Left hindlimb (tissue), 1 donor: ENCODE measurements at regions not wholly inside any gene's neighbourhood (a gene's known extent, or its start where the extent isn't known, plus 50 kb on each side); places are given as distances from the start of the nearest gene placed in this dataset.

Experiments
- DNase-seq: peaks from one replicate; pipeline ENCODE4 v3.0.0-alpha.2; 2018

DNA sequence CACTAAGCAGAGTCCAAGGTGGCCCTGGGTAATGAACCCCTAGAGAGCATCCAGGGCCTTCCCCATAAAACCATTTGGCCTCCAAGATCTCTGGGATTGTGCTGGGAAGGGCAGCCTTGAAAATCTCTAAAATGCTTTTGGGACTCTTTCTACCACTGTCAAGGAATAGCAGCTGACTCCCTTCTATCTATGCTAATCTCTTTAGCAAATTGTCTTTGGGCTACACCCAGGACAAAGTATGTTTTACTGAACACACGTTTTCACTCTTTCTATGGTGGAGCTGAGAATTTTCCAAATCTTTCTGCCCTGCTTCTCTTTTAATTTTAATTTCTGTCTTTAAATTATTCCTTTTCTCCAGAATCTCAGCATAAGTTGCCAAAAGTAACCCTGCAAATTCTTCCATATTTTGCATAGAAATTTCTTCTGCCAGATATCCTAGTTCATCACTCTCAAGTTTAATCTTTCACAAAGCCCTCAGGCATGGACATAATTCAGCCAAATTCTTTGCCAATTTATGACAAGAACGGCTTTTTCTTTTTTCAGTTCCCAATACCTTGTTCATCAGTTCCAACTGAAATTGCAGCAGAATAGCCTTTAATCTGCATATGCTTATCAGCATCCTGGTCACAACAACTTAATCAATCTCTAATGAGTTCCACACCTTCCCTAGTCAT, 687.0 kb upstream of the ADGRL4 start:
- DNase-seq = no peak

DNA sequence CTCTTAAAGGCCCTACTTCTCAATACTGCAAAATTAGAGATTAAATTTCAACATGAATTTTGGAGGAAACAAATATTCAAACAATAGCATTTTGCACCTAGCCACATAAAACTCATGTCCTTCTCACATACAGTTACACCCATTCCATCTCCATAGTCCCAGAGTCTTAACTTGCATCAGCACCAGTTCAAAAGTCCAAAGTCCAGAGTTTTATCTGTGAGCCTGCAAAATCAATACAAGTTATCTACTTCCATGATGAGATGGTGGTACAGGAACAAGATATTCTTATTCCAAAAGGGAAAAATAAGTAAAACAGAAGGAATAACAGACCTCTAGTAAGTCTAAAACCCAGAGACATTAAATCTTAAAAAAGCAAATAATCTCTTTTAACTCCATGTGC, 686.0 kb upstream of the ADGRL4 start:
- no peak for DNase-seq

DNA sequence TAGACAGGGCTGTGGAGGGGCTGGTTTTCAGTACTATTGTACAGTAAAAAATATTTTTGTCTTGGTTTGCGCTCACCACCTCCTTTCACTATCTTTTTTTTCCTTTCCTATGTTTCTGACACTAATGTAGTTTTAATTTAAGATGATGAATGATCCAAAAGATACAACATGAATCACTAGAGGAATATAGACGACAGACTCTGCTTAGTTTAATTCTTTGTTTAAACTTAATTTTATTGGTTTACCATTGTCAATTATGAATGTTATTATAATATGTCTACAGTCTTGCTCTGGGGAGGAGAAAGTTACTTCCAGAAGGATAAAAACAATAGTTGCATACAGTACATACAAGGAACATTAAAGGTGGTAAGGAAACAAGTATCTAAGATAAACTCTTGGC, 682.4 kb upstream of the ADGRL4 start:
- DNase-seq = no peak

GRCh38 chr1:79683420-79683819, 676.9 kb upstream of the ADGRL4 start:
- no peak for DNase-seq

- no peak for DNase-seq
These were observed 675.9 kb upstream of the ADGRL4 start for GRCh38 chr1:79682478-79682877.

GRCh38 chr1:79681382-79681781, 674.9 kb upstream of the ADGRL4 start:
- no peak for DNase-seq

DNA sequence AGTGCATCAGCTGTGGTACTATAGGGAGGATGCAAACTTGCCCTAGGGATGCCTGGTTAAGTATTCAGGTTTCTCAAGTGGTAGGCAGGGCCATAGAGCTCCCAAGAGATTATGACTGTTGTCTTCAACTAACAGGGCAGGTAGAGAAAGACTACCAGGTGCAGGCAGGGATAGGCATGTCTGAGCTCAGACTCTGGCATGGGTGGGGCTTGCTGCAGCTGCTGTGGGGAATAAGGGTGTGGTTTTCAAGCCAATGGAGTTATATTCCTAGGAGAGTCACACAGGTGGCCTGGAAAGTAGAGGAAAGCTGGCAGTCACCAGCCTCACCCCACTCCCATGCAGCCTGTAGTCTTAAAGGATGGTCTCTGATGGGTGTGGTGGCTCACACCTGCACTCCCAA, 673.4 kb upstream of the ADGRL4 start:
- no peak for DNase-seq

GRCh38 chr1:79667848-79668696, 661.5 kb upstream of the ADGRL4 start:
- no peak for DNase-seq

GRCh38 chr1:79667166-79667565, 660.6 kb upstream of the ADGRL4 start:
- DNase-seq = no peak

- DNase-seq = no peak
These were observed 657.4 kb upstream of the ADGRL4 start for GRCh38 chr1:79663916-79664315.

GRCh38 chr1:79662596-79662995, 656.1 kb upstream of the ADGRL4 start:
- no peak for DNase-seq

- no peak for DNase-seq
These were observed 653.6 kb upstream of the ADGRL4 start for GRCh38 chr1:79660129-79660528.

- DNase-seq = no peak
These were observed 651.6 kb upstream of the ADGRL4 start for GRCh38 chr1:79657951-79658658.

DNA sequence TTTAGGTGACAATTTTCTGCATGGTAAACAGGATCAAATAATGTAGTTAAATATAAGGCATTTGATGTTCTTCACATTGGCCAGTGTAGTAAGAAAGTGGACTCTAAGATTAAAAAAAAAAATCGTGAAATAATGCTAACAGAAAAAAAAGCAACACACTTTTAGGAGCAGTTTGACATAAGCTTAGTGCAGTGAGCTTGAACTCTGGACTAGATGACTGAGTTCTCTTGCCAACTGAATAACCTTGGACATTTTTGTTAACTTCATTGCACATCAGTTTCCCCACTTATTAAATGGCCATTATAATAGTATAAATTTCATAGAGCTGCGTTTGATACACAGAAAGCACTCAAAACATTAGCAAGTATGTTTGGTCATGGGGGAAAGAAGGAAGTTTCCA, 649.3 kb upstream of the ADGRL4 start:
- DNase-seq = no peak

DNA sequence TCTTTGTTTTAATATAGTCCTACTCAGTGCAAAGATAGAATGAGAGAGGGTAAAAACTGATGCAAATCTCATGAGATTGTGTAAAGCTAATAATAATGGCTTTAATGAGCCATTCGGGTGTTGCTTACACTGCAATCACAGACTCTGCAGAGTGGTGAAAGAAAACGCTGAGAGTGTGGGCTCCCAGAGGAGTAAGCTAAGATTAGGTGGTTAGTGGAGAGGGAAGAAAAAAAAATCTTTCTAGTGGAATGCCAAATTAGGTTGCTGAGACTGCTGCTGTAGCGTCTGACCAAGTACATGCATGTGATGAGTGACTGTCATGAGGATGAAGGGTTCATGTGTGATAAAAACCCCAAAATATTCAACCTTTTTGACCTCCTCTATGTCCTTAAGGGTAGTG, 645.9 kb upstream of the ADGRL4 start:
- no peak for DNase-seq

GRCh38 chr1:79648126-79648525, 641.6 kb upstream of the ADGRL4 start:
- no peak for DNase-seq

DNA sequence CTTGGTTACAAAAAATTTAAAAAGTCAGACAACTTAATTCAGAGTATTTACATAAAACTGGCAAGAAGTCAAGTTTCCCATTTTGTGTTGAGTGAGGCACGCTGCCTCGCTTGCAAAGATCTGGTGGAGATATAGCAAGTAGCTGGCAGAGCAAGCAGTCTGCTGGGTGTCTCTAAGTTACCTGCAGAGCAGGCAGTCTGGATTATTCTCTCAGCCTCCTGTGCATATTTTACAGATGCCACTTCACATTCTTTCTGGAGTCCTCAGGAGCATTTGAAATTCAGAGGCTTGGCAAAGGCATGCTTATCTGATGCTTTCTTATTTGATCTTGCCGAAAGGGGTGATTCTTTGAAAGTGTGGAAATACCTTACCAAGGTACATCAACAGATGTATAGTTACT, 640.4 kb upstream of the ADGRL4 start:
- no peak for DNase-seq

- no peak for DNase-seq
These were observed 631.9 kb upstream of the ADGRL4 start for GRCh38 chr1:79638382-79638781.

DNA sequence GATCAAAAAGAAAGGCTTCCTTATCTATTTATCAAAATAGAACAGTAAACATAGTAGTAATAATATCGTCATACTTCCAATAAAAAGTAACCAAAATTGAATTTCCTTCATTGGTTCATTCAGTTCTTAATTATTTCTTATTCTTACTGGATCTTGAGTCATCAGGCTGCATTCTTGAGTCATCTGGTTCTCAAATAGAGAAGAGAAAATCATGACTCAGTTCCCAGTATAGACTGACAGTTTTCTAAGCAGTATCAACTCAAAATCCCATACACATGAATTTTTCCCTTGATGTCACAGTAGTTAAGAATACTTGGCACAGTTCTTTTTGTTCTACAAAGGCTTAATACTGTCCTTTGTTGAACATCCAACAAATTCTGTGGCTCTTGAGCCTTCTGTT, 626.9 kb upstream of the ADGRL4 start:
- no peak for DNase-seq

GRCh38 chr1:79629414-79629813, 622.9 kb upstream of the ADGRL4 start:
- DNase-seq = no peak

- DNase-seq = no peak
These were observed 611.2 kb upstream of the ADGRL4 start for GRCh38 chr1:79617777-79618176.

DNA sequence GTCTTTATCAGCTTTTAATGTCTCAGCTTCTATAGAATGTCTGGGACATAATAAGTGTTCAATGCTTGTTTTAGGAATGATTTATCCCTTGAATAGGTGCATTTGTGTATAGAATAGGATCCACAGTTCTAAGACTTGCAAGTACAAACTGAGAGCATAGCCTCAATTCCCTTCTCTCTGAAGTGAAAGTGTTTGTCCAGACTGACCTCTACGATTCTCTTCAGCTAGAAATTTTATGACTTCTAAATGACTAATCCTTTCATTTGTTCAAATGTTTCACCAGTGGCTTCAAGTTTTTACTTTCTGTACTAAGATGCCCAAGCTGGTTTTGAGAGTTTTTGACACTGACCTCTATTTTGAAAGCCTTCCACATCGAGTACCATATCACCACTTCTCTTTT, 608.2 kb upstream of the ADGRL4 start:
- DNase-seq = no peak

GRCh38 chr1:79614106-79614505, 607.6 kb upstream of the ADGRL4 start:
- DNase-seq = no peak

DNA sequence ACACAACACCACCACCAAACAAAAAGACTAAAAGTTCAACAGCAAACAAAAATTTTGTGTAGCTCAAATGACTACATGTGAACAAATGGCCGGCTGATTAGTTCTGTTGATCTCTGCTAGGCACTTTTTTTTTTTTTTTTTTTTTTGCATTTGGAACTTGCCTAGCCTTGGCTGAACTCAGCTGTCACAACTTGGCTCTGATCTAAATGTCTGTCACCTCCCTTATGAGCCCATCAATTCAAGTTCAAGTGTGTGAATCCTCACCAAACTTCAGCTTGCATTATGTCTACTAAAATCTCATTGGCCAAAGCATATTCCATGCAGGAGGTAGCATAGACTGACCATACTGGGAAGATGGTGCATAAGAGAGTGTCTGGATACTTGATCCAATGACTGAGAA, 606.5 kb upstream of the ADGRL4 start:
- no peak for DNase-seq
